Hepatocyte (in vitro differentiated cells): ENCODE measurements at regions not wholly inside any gene's neighbourhood (a gene's known extent, or its start where the extent isn't known, plus 50 kb on each side); places are given as distances from the start of the nearest gene placed in this dataset.

Experiments
- DNase-seq: peaks from one replicate; pipeline ENCODE4 v3.0.0-alpha.2; 2016; ENCODE audit warnings: low spot score
- H2AFZ ChIP-seq: fragments of 200-600 bp; sonication (generic); 2 replicates; pipeline ENCODE4 v1.6.0; 2016; ENCODE audit warnings: antibody characterized with exemption, mild to moderate bottlenecking
- H3K27ac ChIP-seq: fragments of 200-600 bp; sonication (generic); 2 replicates; pipeline ENCODE4 v1.5.1; 2016; ENCODE audit warnings: mild to moderate bottlenecking
- H3K27me3 ChIP-seq: fragments of 200-600 bp; sonication (generic); 2 replicates; pipeline ENCODE4 v1.6.1; 2016
- H3K36me3 ChIP-seq: fragments of 200-600 bp; sonication (generic); replicated peaks from 2 replicates; pipeline ENCODE4 v1.5.1; 2016; ENCODE audit warnings: low read depth; ENCODE audit not compliant: insufficient read depth
- H3K4me1 ChIP-seq: fragments of 200-600 bp; sonication (generic); 2 replicates; pipeline ENCODE4 v1.5.1; 2016; ENCODE audit warnings: mild to moderate bottlenecking, moderate library complexity; ENCODE audit not compliant: insufficient read depth
- H3K4me2 ChIP-seq: fragments of 200-600 bp; sonication (generic); 2 replicates; pipeline ENCODE4 v1.6.0; 2016
- H3K4me3 ChIP-seq: fragments of 200-600 bp; sonication (generic); 2 replicates; pipeline ENCODE4 v1.5.1; 2016; ENCODE audit warnings: mild to moderate bottlenecking
- H3K79me2 ChIP-seq: fragments of 200-600 bp; sonication (generic); 2 replicates; pipeline ENCODE4 v1.6.0; 2017; ENCODE audit warnings: mild to moderate bottlenecking
- H3K9me2 ChIP-seq: fragments of 200-600 bp; sonication (generic); replicated peaks from 2 replicates; pipeline ENCODE4 v1.6.0; 2017; ENCODE audit warnings: mild to moderate bottlenecking; ENCODE audit not compliant: insufficient read depth
- H3K9me3 ChIP-seq: fragments of 200-600 bp; sonication (generic); 2 replicates; pipeline ENCODE4 v1.5.1; 2016; ENCODE audit warnings: low read depth, mild to moderate bottlenecking
- H4K20me1 ChIP-seq: fragments of 200-600 bp; sonication (generic); 2 replicates; pipeline ENCODE4 v1.6.0; 2016; ENCODE audit warnings: mild to moderate bottlenecking; ENCODE audit not compliant: insufficient read depth, poor library complexity, severe bottlenecking
- CTCF ChIP-seq: fragments of 200-600 bp; sonication (generic); IDR thresholded peaks from 2 replicates; pipeline ENCODE4 v1.5.1; 2016; ENCODE audit warnings: antibody characterized with exemption, mild to moderate bottlenecking; ENCODE audit not compliant: poor library complexity
- EZH2 ChIP-seq: fragments of 200-600 bp; sonication (generic); IDR thresholded peaks from 2 replicates; pipeline ENCODE4 v1.6.1; 2016; ENCODE audit warnings: antibody characterized with exemption, mild to moderate bottlenecking, borderline replicate concordance
- EZH2phosphoT487 ChIP-seq: fragments of 200-600 bp; sonication (generic); IDR thresholded peaks from one replicate; pipeline ENCODE4 v1.6.1; 2018; ENCODE audit warnings: antibody characterized with exemption, mild to moderate bottlenecking, low read depth, moderate library complexity; ENCODE audit not compliant: unreplicated experiment, severe bottlenecking
- WGBS: methylation state at CpG from one replicate; pipeline ENCODE4 v1.1.6; 2016; ENCODE audit warnings: low lambda C conversion rate; ENCODE audit errors: missing lambda C conversion rate; 5-methylcytosine and 5-hydroxymethylcytosine counted together

GRCh38 chr19:40932008-40932959 lies 50.3 kb upstream of the CYP2A7 start:
- Histone ChIP-seq H3K79me2 (no peaks in the 10 kb centered on the region), H3K36me3 (no peaks in the 10 kb centered on the region), H3K4me2 (no peak overlapping the region), H2AFZ (no peak overlapping the region), H3K9me3 (no peaks in the 10 kb centered on the region), H3K4me3 (no peak overlapping the region), H3K27me3 (no peaks in the 10 kb centered on the region), H3K27ac (peak overlapping the region; percentile 67), H3K9me2 (no peaks in the 10 kb centered on the region), H4K20me1 (no peaks in the 10 kb centered on the region), H3K4me1 (peaks cover 11% of the 10 kb centered on the region)
- WGBS, result 70% methylated on average over 10 of the region's 10 CpGs
- peak; percentile 41 for DNase-seq
- TF ChIP-seq EZH2phosphoT487, result no peak
- no peak for TF ChIP-seq CTCF
- no peak for TF ChIP-seq EZH2
